Thymus (tissue), 11 donors: ENCODE measurements at regions not wholly inside any gene's neighbourhood (a gene's known extent, or its start where the extent isn't known, plus 50 kb on each side); places are given as distances from the start of the nearest gene placed in this dataset.

Source experiments
- DNase-seq, 9 donors: peaks; one replicate each; pipeline ENCODE4 v3.0.0-alpha.2; 2013; ENCODE audit warnings: low spot score in 9 of 9, low read depth in 6 of 9, missing footprints in 1 of 9
- H3K27ac ChIP-seq, 2 donors: one replicate each; pipeline ENCODE4 v1.5.1; 2013; ENCODE audit warnings: control low read depth in 1 of 2, low read depth in 1 of 2, low read length in 1 of 2, mild to moderate bottlenecking in 1 of 2, moderate library complexity in 1 of 2
- H3K27me3 ChIP-seq, 2 donors: one replicate each; pipeline ENCODE4 v1.5.1; 2013; ENCODE audit warnings: low read length in 1 of 2; ENCODE audit not compliant: control insufficient read depth in 2 of 2, insufficient read depth in 1 of 2
- H3K36me3 ChIP-seq, 2 donors: one replicate each; pipeline ENCODE4 v1.5.1; 2013; ENCODE audit warnings: low read length in 1 of 2, mild to moderate bottlenecking in 1 of 2, moderate library complexity in 1 of 2; ENCODE audit not compliant: control insufficient read depth in 2 of 2, insufficient read depth in 2 of 2
- H3K4me1 ChIP-seq, 2 donors: one replicate each; pipeline ENCODE4 v1.5.1; 2013; ENCODE audit warnings: low read length in 2 of 2; ENCODE audit not compliant: control insufficient read depth in 2 of 2, insufficient read depth in 2 of 2
- H3K4me3 ChIP-seq, 2 donors: one replicate each; pipeline ENCODE4 v1.5.1; 2013; ENCODE audit warnings: low read length in 2 of 2, control low read depth in 1 of 2, mild to moderate bottlenecking in 1 of 2
- H3K9me3 ChIP-seq, 2 donors: one replicate each; pipeline ENCODE4 v1.5.1; 2013; ENCODE audit warnings: low read length in 1 of 2, mild to moderate bottlenecking in 1 of 2; ENCODE audit not compliant: control insufficient read depth in 2 of 2, insufficient read depth in 1 of 2
- WGBS: extraction: QIAGEN DNeasy Blood & Tissue Kit; methylation state at CpG from one replicate; pipeline ENCODE4 v1.1.7; 2013; 5-methylcytosine and 5-hydroxymethylcytosine counted together
- donor health status: healthy.

DNA sequence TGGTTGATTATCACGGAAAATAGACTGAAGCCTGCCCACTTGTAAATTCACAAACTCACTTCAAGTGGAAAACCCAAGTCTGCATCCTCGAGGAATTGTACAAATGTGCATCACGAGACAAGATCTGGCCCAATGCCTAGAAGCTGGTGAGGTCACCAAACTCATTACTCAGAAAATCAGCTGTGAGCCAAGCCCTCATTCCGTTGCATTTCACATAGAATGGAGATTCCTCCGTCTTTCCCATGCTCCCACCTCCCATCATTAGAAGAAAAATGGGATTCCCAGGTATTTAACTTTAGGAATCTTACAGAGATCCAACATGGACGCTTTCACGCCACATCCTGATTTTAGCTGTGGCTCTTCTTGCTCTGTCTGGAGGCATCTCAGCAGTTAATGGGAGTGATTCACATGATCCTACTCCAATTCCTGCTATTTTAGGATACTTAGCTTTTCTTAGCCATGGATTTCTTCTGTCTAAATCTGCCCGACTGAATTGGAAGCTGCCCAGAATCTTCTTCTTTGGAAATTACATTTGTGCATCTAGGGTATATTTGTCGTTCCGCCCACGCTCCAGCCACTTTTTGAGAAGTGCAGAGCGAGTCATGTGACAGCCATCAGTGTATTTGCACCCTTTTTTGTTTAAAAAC, 68.7 kb upstream of the STMND1 start:
- no peaks in the 10 kb centered on the region for H3K9me3 ChIP-seq
- WGBS, result 91% methylated on average over 12 of the region's 12 CpGs
- peak in 1 of 9 donors; percentile 7 for DNase-seq
- H3K27ac ChIP-seq, result no peak overlapping the region
- no peaks in the 10 kb centered on the region for H3K4me1 ChIP-seq
- no peak overlapping the region for H3K4me3 ChIP-seq
- no peaks in the 10 kb centered on the region for H3K36me3 ChIP-seq
- no peaks in the 10 kb centered on the region for H3K27me3 ChIP-seq

DNA sequence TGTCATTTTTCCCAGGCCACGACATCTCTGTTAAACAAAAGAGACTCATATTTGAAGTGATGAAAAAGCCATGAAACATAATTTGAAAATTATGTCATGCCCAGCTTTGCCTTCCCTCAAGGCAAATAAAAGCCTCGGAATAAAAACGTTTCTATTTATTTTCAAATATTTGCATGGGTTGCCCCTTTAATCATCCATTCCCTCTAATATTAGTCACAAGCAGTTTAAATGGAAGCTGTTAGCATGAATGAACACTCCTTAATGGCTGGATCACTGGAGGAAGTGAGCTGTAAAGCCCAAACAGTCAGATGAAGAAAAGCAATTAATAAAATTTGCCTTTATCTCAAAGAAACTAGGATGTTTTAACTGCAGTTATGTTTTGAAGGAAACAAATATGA, 69.3 kb upstream of the STMND1 start:
- no peak for DNase-seq
- no peaks in the 10 kb centered on the region for H3K27me3 ChIP-seq
- H3K4me1 ChIP-seq, result no peaks in the 10 kb centered on the region
- 93% methylated on average over 3 of the region's 3 CpGs for WGBS
- no peaks in the 10 kb centered on the region for H3K36me3 ChIP-seq
- H3K27ac ChIP-seq, result no peak overlapping the region
- peaks cover 0 to 2% of the 10 kb centered on the region in 2 donors for H3K9me3 ChIP-seq
- H3K4me3 ChIP-seq, result no peak overlapping the region

- no peaks in the 10 kb centered on the region for H3K36me3 ChIP-seq
- 98% methylated on average over 19 of the region's 19 CpGs for WGBS
- no peak for DNase-seq
- peaks cover 0 to 2% of the 10 kb centered on the region in 2 donors for H3K9me3 ChIP-seq
- no peak overlapping the region for H3K27ac ChIP-seq
- H3K4me1 ChIP-seq, result no peaks in the 10 kb centered on the region
- no peak overlapping the region for H3K4me3 ChIP-seq
- no peaks in the 10 kb centered on the region for H3K27me3 ChIP-seq
These were observed 69.9 kb upstream of the STMND1 start for GRCh38 chr6:17031961-17032360.

DNA sequence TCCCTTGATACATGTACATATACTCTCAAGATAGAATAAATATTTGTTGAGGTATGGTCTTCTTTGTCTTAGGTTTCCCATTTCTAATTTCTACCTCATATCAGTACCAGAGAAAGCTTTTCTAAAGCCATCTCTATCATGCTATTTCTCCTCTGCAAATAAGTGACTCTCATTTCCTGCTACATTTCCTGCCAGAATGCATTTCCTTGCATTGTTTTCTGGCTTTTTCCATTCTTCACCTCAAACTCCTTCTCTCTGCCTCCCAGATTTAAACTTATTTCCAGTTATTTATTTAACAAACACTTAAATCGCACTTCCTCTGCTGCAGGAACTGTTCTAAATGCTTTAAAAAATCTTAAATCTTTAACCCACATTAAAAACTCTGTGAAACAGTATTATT, 74.4 kb upstream of the STMND1 start:
- peaks cover 0 to 6% of the 10 kb centered on the region in 2 donors for H3K9me3 ChIP-seq
- H3K27me3 ChIP-seq, result no peaks in the 10 kb centered on the region
- H3K27ac ChIP-seq, result no peak overlapping the region
- no peaks in the 10 kb centered on the region for H3K4me1 ChIP-seq
- H3K36me3 ChIP-seq, result no peaks in the 10 kb centered on the region
- 92% methylated on average over 1 of the region's 1 CpG for WGBS
- no peak for DNase-seq
- H3K4me3 ChIP-seq, result no peak overlapping the region

DNA sequence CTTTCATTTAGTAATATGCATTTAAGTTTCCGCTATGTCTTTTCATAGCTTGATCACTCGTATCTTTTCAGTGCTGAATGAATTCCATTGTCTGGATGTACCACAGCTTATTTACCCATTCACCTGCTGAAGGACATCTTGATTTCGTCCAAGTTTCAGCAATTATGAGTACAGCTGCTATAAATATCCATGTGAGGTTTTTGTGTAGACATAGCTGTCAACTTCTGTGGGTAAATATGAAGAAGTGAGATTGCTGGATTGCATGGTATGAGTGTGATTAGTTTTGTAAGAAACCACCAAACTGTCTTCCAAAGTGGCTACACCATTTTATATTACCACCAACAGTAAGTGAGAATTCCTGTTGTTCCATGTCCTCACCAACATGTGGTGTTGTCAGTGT, 79.2 kb upstream of the STMND1 start:
- WGBS, result 86% methylated on average over 3 of the region's 3 CpGs
- H3K4me1 ChIP-seq, result no peaks in the 10 kb centered on the region
- peaks cover 0 to 4% of the 10 kb centered on the region in 2 donors for H3K9me3 ChIP-seq
- H3K27ac ChIP-seq, result no peak overlapping the region
- DNase-seq, result no peak
- H3K4me3 ChIP-seq, result no peak overlapping the region
- H3K36me3 ChIP-seq, result no peaks in the 10 kb centered on the region
- no peaks in the 10 kb centered on the region for H3K27me3 ChIP-seq

GRCh38 chr6:17021539-17021889, 80.3 kb upstream of the STMND1 start:
- peaks cover 0 to 4% of the 10 kb centered on the region in 2 donors for H3K9me3 ChIP-seq
- DNase-seq, result no peak
- H3K4me1 ChIP-seq, result no peaks in the 10 kb centered on the region
- H3K36me3 ChIP-seq, result no peaks in the 10 kb centered on the region
- H3K27ac ChIP-seq, result no peak overlapping the region
- 96% methylated on average over 5 of the region's 5 CpGs for WGBS
- H3K4me3 ChIP-seq, result no peak overlapping the region
- H3K27me3 ChIP-seq, result no peaks in the 10 kb centered on the region

- Histone ChIP-seq H3K9me3 (peaks cover 0 to 4% of the 10 kb centered on the region in 2 donors), H3K27ac (no peak overlapping the region), H3K4me3 (no peak overlapping the region), H3K36me3 (no peaks in the 10 kb centered on the region), H3K4me1 (peaks cover 0 to 3% of the 10 kb centered on the region in 2 donors), H3K27me3 (peaks cover 0 to 2% of the 10 kb centered on the region in 2 donors)
- 85% methylated on average over 3 of the region's 3 CpGs for WGBS
- DNase-seq, result no peak
These were observed 80.8 kb upstream of the STMND1 start for GRCh38 chr6:17020889-17021538.

- DNase-seq, result no peak
- no peak overlapping the region for H3K27ac ChIP-seq
- no peaks in the 10 kb centered on the region for H3K36me3 ChIP-seq
- no peak overlapping the region for H3K4me3 ChIP-seq
- peaks cover 0 to 12% of the 10 kb centered on the region in 2 donors for H3K4me1 ChIP-seq
- WGBS, result 98% methylated on average over 5 of the region's 5 CpGs
- peaks cover 0 to 2% of the 10 kb centered on the region in 2 donors for H3K27me3 ChIP-seq
- peaks cover 0 to 6% of the 10 kb centered on the region in 2 donors for H3K9me3 ChIP-seq
These were observed 83.4 kb upstream of the STMND1 start for GRCh38 chr6:17018425-17018824.

- Histone ChIP-seq H3K27me3 (peaks cover 0 to 2% of the 10 kb centered on the region in 2 donors), H3K27ac (no peak overlapping the region), H3K36me3 (no peaks in the 10 kb centered on the region), H3K9me3 (peaks cover 0 to 6% of the 10 kb centered on the region in 2 donors), H3K4me1 (peaks cover 0 to 12% of the 10 kb centered on the region in 2 donors), H3K4me3 (no peak overlapping the region)
- no peak for DNase-seq
- 97% methylated on average over 10 of the region's 10 CpGs for WGBS
These were observed 84.4 kb upstream of the STMND1 start for GRCh38 chr6:17017416-17017815.
